Ureter (tissue), 1 donor: ENCODE measurements at regions not wholly inside any gene's neighbourhood (a gene's known extent, or its start where the extent isn't known, plus 50 kb on each side); places are given as distances from the start of the nearest gene placed in this dataset.
"Not testable (repeated sequence)": the region's sequence is repeated elsewhere in the genome, so short reads cannot be mapped to it uniquely, and the experiment has no call there.

Source experiments
- DNase-seq: peaks from one replicate; pipeline ENCODE4 v3.0.0-alpha.2; 2020; ENCODE audit warnings: low spot score
- donor health status: DM: yes; HTN: yes; CAD: no.

- DNase-seq, result no peak
These were observed 90.7 kb downstream of the GPR88 start for GRCh38 chr1:100628631-100629081.

GRCh38 chr1:100629391-100629790 lies 90.2 kb upstream of the VCAM1 start:
- DNase-seq, result no peak

GRCh38 chr1:100631015-100631551 lies 88.5 kb upstream of the VCAM1 start:
- no peak for DNase-seq

- no peak for DNase-seq
These were observed 76.7 kb upstream of the VCAM1 start for GRCh38 chr1:100642826-100643225.

GRCh38 chr1:100643471-100644196 lies 75.9 kb upstream of the VCAM1 start:
- DNase-seq, result no peak

- no peak for DNase-seq
These were observed 73.5 kb upstream of the VCAM1 start for GRCh38 chr1:100646001-100646400.

GRCh38 chr1:100649146-100649545 lies 70.4 kb upstream of the VCAM1 start:
- no peak for DNase-seq

- no peak for DNase-seq
These were observed 61.4 kb upstream of the VCAM1 start for GRCh38 chr1:100657876-100658715.

GRCh38 chr1:100658716-100659026 lies 60.9 kb upstream of the VCAM1 start:
- DNase-seq, result no peak

GRCh38 chr1:100661176-100661575 lies 58.4 kb upstream of the VCAM1 start:
- DNase-seq, result no peak

- DNase-seq, result not testable (repeated sequence)
These were observed 51.0 kb upstream of the VCAM1 start for GRCh38 chr1:100668494-100668893.
